K562 (cell line): ENCODE measurements at regions not wholly inside any gene's neighbourhood (a gene's known extent, or its start where the extent isn't known, plus 50 kb on each side); places are given as distances from the start of the nearest gene placed in this dataset.

Experiments used
- ATAC-seq: fragments of 200-7000 bp; cut with Tn5 transposase; 3 replicates; pipeline ENCODE4 v1.9.1; 2020; ENCODE audit warnings: moderate library complexity
- BruUV-seq: library from RNA; stranded (reverse); fragments of 400-500 nt; replicated peaks from 2 replicates; lab custom pipeline; 2021; lab: Mats Ljungman, UMichigan
- CTCF ChIA-PET: fragments of 300-600 bp; formaldehyde crosslinking; extraction: SDS; loops from one replicate; lab custom pipeline; 2021; ENCODE audit warnings: low intra/inter-chr PET ratio; lab: Yijun Ruan, JAX
- POLR2A ChIA-PET: fragments of 300-600, 350-650 bp; sonication (Branson Sonifier 250); formaldehyde crosslinking; extraction: SDS; loops from one replicate; lab custom pipeline; 2021; ENCODE audit warnings: antibody characterized with exemption, inconsistent platforms; lab: Yijun Ruan, JAX
- DNase-seq, 4 experiments: peaks; one replicate each; pipeline versions ENCODE4 v3.0.0 to v3.0.0-alpha.2; 2011 to 2018; ENCODE audit warnings: low spot score in 3 of 4, mixed read lengths in 3 of 4; ENCODE audit errors: extremely low read depth in 1 of 4
- FAIRE-seq: peaks from 2 replicates; lab custom pipeline; 2011; peaks lifted over from hg19 to GRCh38; lab: Jason Lieb, UNC
- H2AFZ ChIP-seq: 2 replicates; pipeline ENCODE4 v1.6.0; 2011; ENCODE audit warnings: low read depth, low read length, control low read depth, inconsistent platforms
- H3K27ac ChIP-seq: fragments of 200-600 bp; 3 replicates; pipeline ENCODE4 v1.8.0; 2011; ENCODE audit warnings: low read depth, mild to moderate bottlenecking, control low read depth, inconsistent platforms, low read length, moderate library complexity, mixed read lengths; ENCODE audit errors: extremely low read depth
- H3K27me3 ChIP-seq, 2 experiments: fragments of 300-600 bp in 1 of 2; 2 replicates in 1 of 2; 3 replicates in 1 of 2; pipeline versions ENCODE4 v1.6.0 to v1.8.0; 2011; ENCODE audit warnings: inconsistent platforms in 2 of 2, low read length in 2 of 2, mild to moderate bottlenecking in 1 of 2, mixed read lengths in 1 of 2, moderate library complexity in 1 of 2; ENCODE audit not compliant: control insufficient read depth in 2 of 2, insufficient read depth in 2 of 2
- H3K36me3 ChIP-seq: fragments of 300-600 bp; 3 replicates; pipeline ENCODE4 v1.8.0; 2011; ENCODE audit warnings: mild to moderate bottlenecking, low read length, inconsistent platforms; ENCODE audit not compliant: control insufficient read depth, insufficient read depth
- H3K4me1 ChIP-seq, 2 experiments: fragments of 200-600 bp in 1 of 2; replicated peaks in 1 of 2; 2 replicates in 1 of 2; 3 replicates in 1 of 2; pipeline versions ENCODE4 v1.5.1 to v1.8.0; 2011; ENCODE audit warnings: inconsistent platforms in 2 of 2, low read length in 2 of 2, mild to moderate bottlenecking in 1 of 2, mixed read lengths in 1 of 2, moderate library complexity in 1 of 2; ENCODE audit not compliant: control insufficient read depth in 2 of 2, insufficient read depth in 2 of 2
- H3K4me2 ChIP-seq: 2 replicates; pipeline ENCODE4 v1.6.1; 2011; ENCODE audit warnings: low read length, control low read depth, inconsistent platforms, mixed read lengths; ENCODE audit not compliant: insufficient read depth
- H3K4me3 ChIP-seq: fragments of 200-600 bp; sonication (generic), shearing (Covaris generic); 2 replicates; pipeline ENCODE4 v1.5.1; 2016; ENCODE audit warnings: control low read depth, inconsistent platforms
- H3K79me2 ChIP-seq: fragments of 200-600 bp; 3 replicates; pipeline ENCODE4 v1.8.0; 2011; ENCODE audit warnings: low read length, inconsistent platforms; ENCODE audit not compliant: control insufficient read depth, insufficient read depth
- H3K9ac ChIP-seq, 2 experiments: 2 replicates each; pipeline versions ENCODE4 v1.6.0 to v1.6.1; 2011; ENCODE audit warnings: low read depth in 2 of 2, low read length in 2 of 2, control low read depth in 1 of 2, inconsistent platforms in 1 of 2, mild to moderate bottlenecking in 1 of 2, mixed read lengths in 1 of 2; ENCODE audit not compliant: insufficient read depth in 1 of 2
- H3K9me1 ChIP-seq: one replicate; pipeline ENCODE4 v1.6.0; 2011; ENCODE audit warnings: inconsistent platforms, mild to moderate bottlenecking, low read length, moderate library complexity; ENCODE audit not compliant: control insufficient read depth, insufficient read depth
- H3K9me3 ChIP-seq: replicated peaks from 2 replicates; pipeline ENCODE4 v1.5.1; 2011; ENCODE audit warnings: low read depth, low read length, inconsistent platforms; ENCODE audit not compliant: control insufficient read depth, insufficient read depth
- H4K20me1 ChIP-seq: replicated peaks from 2 replicates; pipeline ENCODE4 v1.6.1; 2011; ENCODE audit warnings: low read length, inconsistent platforms, mixed read lengths; ENCODE audit not compliant: control insufficient read depth, insufficient read depth
- HDAC3 ChIP-seq: fragments of 450-650 bp; IDR thresholded peaks from 2 replicates; pipeline ENCODE4 v1.6.1; 2018; ENCODE audit warnings: borderline replicate concordance, mild to moderate bottlenecking, moderate library complexity; ENCODE audit not compliant: partially characterized antibody
- HSF4 ChIP-seq: fragments of 250-450 bp; sonication (Bioruptor Pico); IDR thresholded peaks from 2 replicates; pipeline ENCODE4 v2.1.2; 2022; ENCODE audit warnings: mild to moderate bottlenecking, moderate library complexity, borderline replicate concordance
- LEF1 ChIP-seq: fragments of 450-650 bp; IDR thresholded peaks from 2 replicates; pipeline ENCODE4 v1.6.1; 2016; ENCODE audit warnings: mild to moderate bottlenecking
- NFXL1 ChIP-seq: fragments of 450-650 bp; formaldehyde crosslinking; IDR thresholded peaks from 2 replicates; pipeline ENCODE4 v1.4.0; 2021; ENCODE audit warnings: mild to moderate bottlenecking
- POLR2AphosphoS2 ChIP-seq: IDR thresholded peaks from 2 replicates; pipeline ENCODE4 v1.6.1; 2012; ENCODE audit warnings: low read length, improper control_type of control experiment
- RFX1 ChIP-seq: fragments of 450-650 bp; IDR thresholded peaks from 2 replicates; pipeline ENCODE4 v1.6.1; 2016; ENCODE audit warnings: mild to moderate bottlenecking, moderate library complexity
- SMC3 ChIP-seq: conservative IDR thresholded peaks from 2 replicates; pipeline ENCODE4 v1.6.1; 2011; ENCODE audit warnings: low read depth, low read length, improper control_type of control experiment; ENCODE audit not compliant: insufficient read depth
- SREBF1 ChIP-seq: fragments of 150-350 bp; IDR thresholded peaks from 2 replicates; pipeline ENCODE4 v1.6.1; 2014; ENCODE audit warnings: antibody characterized with exemption, low read depth, low read length, borderline replicate concordance
- SUPT5H ChIP-seq: fragments of 450-650 bp; IDR thresholded peaks from 2 replicates; pipeline ENCODE4 v1.6.1; 2016
- ZZZ3 ChIP-seq: fragments of 450-650 bp; IDR thresholded peaks from 2 replicates; pipeline ENCODE4 v1.6.1; 2016; ENCODE audit warnings: antibody characterized with exemption, mild to moderate bottlenecking, moderate library complexity
- WGBS: fragments of 100-300 bp; shearing (Covaris generic); methylation state at CpG from one replicate; pipeline ENCODE4 v1.1.6; 2016; ENCODE audit warnings: low coverage, mixed read lengths; ENCODE audit not compliant: insufficient coverage; ENCODE audit errors: missing lambda C conversion rate; 5-methylcytosine and 5-hydroxymethylcytosine counted together
- in situ Hi-C: fragments of 300-500 bp; cut with MboI; formaldehyde crosslinking; loops from 4 replicates; pipeline ENCODE4 v1.15.0; 2018; ENCODE audit warnings: inconsistent platforms, mixed read lengths
- intact Hi-C: fragments of 100-400 bp; cut with micrococcal nuclease; formaldehyde crosslinking; loops from 2 replicates; pipeline ENCODE4 v1.14.2; 2022
- TF ChIP-seq, protein P1 (sequence below): fragments of 450-650 bp; IDR thresholded peaks from 2 replicates; pipeline ENCODE4 v1.6.1; 2016; ENCODE audit warnings: mild to moderate bottlenecking, moderate library complexity
- TF ChIP-seq, protein P2 (sequence below): fragments of 450-650 bp; IDR thresholded peaks from 2 replicates; pipeline ENCODE4 v1.6.1; 2016; ENCODE audit warnings: low read depth, mild to moderate bottlenecking, moderate library complexity

DNA sequence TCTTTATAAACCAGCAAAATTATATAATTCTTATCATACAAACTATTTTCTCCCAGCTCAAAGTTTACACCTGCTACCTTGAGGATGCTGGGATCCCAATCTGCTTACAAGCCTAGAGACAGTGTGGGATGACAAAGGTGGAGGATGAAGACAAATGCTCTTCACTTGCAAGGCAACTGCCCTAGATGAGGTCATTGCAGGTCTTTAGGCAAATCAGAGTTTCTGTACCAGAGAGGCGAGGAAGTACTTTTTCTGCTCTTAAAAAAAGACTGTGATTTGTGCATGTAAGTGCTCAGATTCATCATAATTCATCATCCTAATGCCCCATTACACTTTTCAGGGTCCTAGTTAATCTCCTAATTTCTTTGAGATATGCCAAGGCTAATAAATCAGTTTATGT is 376.1 kb downstream of the ZPLD1 start:
- Histone ChIP-seq H3K79me2 (no peaks in the 10 kb centered on the region), H3K4me2 (no peak overlapping the region), H3K9me1 (no peaks in the 10 kb centered on the region), H3K9me3 (no peaks in the 10 kb centered on the region), H3K4me3 (no peak overlapping the region), H3K4me1 (no peaks in the 10 kb centered on the region), H3K9ac (no peak overlapping the region), H3K27me3 (no peaks in the 10 kb centered on the region), H2AFZ (no peak overlapping the region), H3K36me3 (no peaks in the 10 kb centered on the region), H3K27ac (no peak overlapping the region), H4K20me1 (no peaks in the 10 kb centered on the region)
- FAIRE-seq (no peak), DNase-seq (no peak), ATAC-seq (no peak)
- BruUV-seq, result no TSS peak
- intact Hi-C loops, result no loop called here
- WGBS, result no CpG with 5 or more reads among the region's 1 CpG
- in situ Hi-C loops, result no loop called here
- TF ChIP-seq ZZZ3 (no peak), HSF4 (CRISPR knock-in tag) (no peak), SUPT5H (no peak), LEF1 (no peak), POLR2AphosphoS2 (no peak), SMC3 (no peak), HDAC3 (no peak), NFXL1 (no peak), RFX1 (no peak), SREBF1 (no peak)
- TF ChIP-seq, protein P1, sequence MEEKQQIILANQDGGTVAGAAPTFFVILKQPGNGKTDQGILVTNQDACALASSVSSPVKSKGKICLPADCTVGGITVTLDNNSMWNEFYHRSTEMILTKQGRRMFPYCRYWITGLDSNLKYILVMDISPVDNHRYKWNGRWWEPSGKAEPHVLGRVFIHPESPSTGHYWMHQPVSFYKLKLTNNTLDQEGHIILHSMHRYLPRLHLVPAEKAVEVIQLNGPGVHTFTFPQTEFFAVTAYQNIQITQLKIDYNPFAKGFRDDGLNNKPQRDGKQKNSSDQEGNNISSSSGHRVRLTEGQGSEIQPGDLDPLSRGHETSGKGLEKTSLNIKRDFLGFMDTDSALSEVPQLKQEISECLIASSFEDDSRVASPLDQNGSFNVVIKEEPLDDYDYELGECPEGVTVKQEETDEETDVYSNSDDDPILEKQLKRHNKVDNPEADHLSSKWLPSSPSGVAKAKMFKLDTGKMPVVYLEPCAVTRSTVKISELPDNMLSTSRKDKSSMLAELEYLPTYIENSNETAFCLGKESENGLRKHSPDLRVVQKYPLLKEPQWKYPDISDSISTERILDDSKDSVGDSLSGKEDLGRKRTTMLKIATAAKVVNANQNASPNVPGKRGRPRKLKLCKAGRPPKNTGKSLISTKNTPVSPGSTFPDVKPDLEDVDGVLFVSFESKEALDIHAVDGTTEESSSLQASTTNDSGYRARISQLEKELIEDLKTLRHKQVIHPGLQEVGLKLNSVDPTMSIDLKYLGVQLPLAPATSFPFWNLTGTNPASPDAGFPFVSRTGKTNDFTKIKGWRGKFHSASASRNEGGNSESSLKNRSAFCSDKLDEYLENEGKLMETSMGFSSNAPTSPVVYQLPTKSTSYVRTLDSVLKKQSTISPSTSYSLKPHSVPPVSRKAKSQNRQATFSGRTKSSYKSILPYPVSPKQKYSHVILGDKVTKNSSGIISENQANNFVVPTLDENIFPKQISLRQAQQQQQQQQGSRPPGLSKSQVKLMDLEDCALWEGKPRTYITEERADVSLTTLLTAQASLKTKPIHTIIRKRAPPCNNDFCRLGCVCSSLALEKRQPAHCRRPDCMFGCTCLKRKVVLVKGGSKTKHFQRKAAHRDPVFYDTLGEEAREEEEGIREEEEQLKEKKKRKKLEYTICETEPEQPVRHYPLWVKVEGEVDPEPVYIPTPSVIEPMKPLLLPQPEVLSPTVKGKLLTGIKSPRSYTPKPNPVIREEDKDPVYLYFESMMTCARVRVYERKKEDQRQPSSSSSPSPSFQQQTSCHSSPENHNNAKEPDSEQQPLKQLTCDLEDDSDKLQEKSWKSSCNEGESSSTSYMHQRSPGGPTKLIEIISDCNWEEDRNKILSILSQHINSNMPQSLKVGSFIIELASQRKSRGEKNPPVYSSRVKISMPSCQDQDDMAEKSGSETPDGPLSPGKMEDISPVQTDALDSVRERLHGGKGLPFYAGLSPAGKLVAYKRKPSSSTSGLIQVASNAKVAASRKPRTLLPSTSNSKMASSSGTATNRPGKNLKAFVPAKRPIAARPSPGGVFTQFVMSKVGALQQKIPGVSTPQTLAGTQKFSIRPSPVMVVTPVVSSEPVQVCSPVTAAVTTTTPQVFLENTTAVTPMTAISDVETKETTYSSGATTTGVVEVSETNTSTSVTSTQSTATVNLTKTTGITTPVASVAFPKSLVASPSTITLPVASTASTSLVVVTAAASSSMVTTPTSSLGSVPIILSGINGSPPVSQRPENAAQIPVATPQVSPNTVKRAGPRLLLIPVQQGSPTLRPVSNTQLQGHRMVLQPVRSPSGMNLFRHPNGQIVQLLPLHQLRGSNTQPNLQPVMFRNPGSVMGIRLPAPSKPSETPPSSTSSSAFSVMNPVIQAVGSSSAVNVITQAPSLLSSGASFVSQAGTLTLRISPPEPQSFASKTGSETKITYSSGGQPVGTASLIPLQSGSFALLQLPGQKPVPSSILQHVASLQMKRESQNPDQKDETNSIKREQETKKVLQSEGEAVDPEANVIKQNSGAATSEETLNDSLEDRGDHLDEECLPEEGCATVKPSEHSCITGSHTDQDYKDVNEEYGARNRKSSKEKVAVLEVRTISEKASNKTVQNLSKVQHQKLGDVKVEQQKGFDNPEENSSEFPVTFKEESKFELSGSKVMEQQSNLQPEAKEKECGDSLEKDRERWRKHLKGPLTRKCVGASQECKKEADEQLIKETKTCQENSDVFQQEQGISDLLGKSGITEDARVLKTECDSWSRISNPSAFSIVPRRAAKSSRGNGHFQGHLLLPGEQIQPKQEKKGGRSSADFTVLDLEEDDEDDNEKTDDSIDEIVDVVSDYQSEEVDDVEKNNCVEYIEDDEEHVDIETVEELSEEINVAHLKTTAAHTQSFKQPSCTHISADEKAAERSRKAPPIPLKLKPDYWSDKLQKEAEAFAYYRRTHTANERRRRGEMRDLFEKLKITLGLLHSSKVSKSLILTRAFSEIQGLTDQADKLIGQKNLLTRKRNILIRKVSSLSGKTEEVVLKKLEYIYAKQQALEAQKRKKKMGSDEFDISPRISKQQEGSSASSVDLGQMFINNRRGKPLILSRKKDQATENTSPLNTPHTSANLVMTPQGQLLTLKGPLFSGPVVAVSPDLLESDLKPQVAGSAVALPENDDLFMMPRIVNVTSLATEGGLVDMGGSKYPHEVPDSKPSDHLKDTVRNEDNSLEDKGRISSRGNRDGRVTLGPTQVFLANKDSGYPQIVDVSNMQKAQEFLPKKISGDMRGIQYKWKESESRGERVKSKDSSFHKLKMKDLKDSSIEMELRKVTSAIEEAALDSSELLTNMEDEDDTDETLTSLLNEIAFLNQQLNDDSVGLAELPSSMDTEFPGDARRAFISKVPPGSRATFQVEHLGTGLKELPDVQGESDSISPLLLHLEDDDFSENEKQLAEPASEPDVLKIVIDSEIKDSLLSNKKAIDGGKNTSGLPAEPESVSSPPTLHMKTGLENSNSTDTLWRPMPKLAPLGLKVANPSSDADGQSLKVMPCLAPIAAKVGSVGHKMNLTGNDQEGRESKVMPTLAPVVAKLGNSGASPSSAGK, result no peak
- TF ChIP-seq, protein P2, sequence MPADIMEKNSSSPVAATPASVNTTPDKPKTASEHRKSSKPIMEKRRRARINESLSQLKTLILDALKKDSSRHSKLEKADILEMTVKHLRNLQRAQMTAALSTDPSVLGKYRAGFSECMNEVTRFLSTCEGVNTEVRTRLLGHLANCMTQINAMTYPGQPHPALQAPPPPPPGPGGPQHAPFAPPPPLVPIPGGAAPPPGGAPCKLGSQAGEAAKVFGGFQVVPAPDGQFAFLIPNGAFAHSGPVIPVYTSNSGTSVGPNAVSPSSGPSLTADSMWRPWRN, result no peak
- ChIA-PET CTCF (no interaction called here), POLR2A (no interaction called here)
